ENCODE measurements at regions not wholly inside any gene's neighbourhood (a gene's known extent, or its start where the extent isn't known, plus 50 kb on each side); places are given as distances from the start of the nearest gene placed in this dataset.

DNA sequence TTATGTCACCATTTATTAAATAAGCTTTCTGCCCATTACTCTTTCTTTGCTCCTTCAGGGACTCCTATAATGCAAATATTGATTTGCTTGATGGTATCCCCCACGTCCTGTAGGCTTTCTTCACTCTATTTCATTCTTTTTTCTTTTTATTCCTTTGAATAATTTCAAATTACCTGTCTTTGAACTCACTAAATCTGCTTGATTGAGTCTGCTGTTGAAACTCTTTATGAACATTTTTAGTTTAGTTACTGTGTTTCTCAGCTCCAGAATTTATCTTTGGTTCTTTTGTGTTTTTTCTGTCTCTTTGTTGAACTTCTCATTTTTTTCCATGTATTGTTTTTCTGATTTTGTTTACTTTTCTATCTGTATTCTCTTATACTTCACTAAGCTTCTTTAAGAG, 254.4 kb upstream of the CCL2 start:
- DNase-seq (ENCODE audit: low read depth): no peak
- H3K4me3 ChIP-seq (ENCODE audit: low read depth, low read length): no peak overlapping the region
- no peak for TF ChIP-seq CTCF (IDR thresholded peaks at IDR 0.05; ENCODE audit: low read depth, low read length, missing control alignments)

GRCh38 chr17:34001246-34001645, 253.8 kb upstream of the CCL2 start:
- no peak for DNase-seq (ENCODE audit: low read depth)
- H3K4me3 ChIP-seq (ENCODE audit: low read depth, low read length): no peak overlapping the region
- no peak for TF ChIP-seq CTCF (IDR thresholded peaks at IDR 0.05; ENCODE audit: low read depth, low read length, missing control alignments)

DNA sequence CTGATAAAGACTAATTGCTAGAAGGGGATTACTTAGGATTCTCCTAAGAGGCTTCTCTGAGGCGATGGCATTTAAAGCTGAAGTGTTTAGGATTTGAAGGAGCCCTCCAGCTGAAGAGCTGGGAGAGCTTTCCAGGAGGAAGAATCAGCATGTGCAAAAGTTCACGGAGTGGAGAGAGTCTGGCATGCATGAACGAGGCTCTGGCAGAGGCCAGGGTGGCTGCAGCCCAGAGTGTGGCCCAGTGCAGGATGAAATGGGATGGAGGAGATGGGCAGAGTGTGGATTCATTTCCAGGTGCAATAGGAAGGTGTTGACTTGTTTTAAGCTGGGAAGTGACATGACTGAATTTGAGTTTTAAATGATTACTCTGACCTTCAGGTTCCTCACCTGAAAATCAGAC, 249.0 kb upstream of the CCL2 start:
- DNase-seq (ENCODE audit: low read depth): no peak
- no peak overlapping the region for H3K4me3 ChIP-seq (ENCODE audit: low read depth, low read length)
- TF ChIP-seq CTCF (IDR thresholded peaks at IDR 0.05; ENCODE audit: low read depth, low read length, missing control alignments): no peak

GRCh38 chr17:34008125-34008524, 247.0 kb upstream of the CCL2 start:
- H3K4me3 ChIP-seq (ENCODE audit: low read depth, low read length): no peak overlapping the region
- no peak for DNase-seq (ENCODE audit: low read depth)
- TF ChIP-seq CTCF (IDR thresholded peaks at IDR 0.05; ENCODE audit: low read depth, low read length, missing control alignments): no peak

GRCh38 chr17:34009912-34010311, 245.2 kb upstream of the CCL2 start:
- DNase-seq (ENCODE audit: low read depth): no peak
- TF ChIP-seq CTCF (IDR thresholded peaks at IDR 0.05; ENCODE audit: low read depth, low read length, missing control alignments): no peak
- H3K4me3 ChIP-seq (ENCODE audit: low read depth, low read length): no peak overlapping the region

GRCh38 chr17:34010534-34010933, 244.6 kb upstream of the CCL2 start:
- DNase-seq (ENCODE audit: low read depth): no peak
- no peak overlapping the region for H3K4me3 ChIP-seq (ENCODE audit: low read depth, low read length)
- no peak for TF ChIP-seq CTCF (IDR thresholded peaks at IDR 0.05; ENCODE audit: low read depth, low read length, missing control alignments)

GRCh38 chr17:34011599-34011998, 243.5 kb upstream of the CCL2 start:
- no peak overlapping the region for H3K4me3 ChIP-seq (ENCODE audit: low read depth, low read length)
- TF ChIP-seq CTCF (IDR thresholded peaks at IDR 0.05; ENCODE audit: low read depth, low read length, missing control alignments): no peak
- no peak for DNase-seq (ENCODE audit: low read depth)

All from GM12864 (cell line).